ENCODE measurements at regions not wholly inside any gene's neighbourhood (a gene's known extent, or its start where the extent isn't known, plus 50 kb on each side); places are given as distances from the start of the nearest gene placed in this dataset.

GRCh38 chr14:71529848-71530247 is 402.4 kb upstream of the RGS6 start:
- no peak overlapping the region for H3K4me3 Mint-ChIP-seq

GRCh38 chr14:71532344-71532743 is 399.9 kb upstream of the RGS6 start:
- no peaks in the 10 kb centered on the region for H3K9me3 Mint-ChIP-seq
- no peak for DNase-seq
- peaks cover 26% of the 10 kb centered on the region for H3K4me1 Mint-ChIP-seq
- no peaks in the 10 kb centered on the region for H3K27me3 Mint-ChIP-seq (ENCODE audit: low read depth, poor library complexity)
- no peak overlapping the region for H3K27ac Mint-ChIP-seq
- peaks cover 21% of the 10 kb centered on the region for H3K36me3 Mint-ChIP-seq (ENCODE audit: low read depth)
- no peak for TF ChIP-seq CTCF (IDR thresholded peaks at IDR 0.05)
- H3K4me3 Mint-ChIP-seq, result no peak overlapping the region

More at GRCh38 chr14:71529848-71530247, 402.4 kb upstream of the RGS6 start:
- no peak for DNase-seq
- Mint-ChIP-seq H3K4me1 (peaks cover 26% of the 10 kb centered on the region), H3K9me3 (no peaks in the 10 kb centered on the region), H3K36me3 (ENCODE audit: low read depth) (peaks cover 21% of the 10 kb centered on the region), H3K27me3 (ENCODE audit: low read depth, poor library complexity) (no peaks in the 10 kb centered on the region), H3K27ac (no peak overlapping the region)
- TF ChIP-seq CTCF (IDR thresholded peaks at IDR 0.05), result no peak

GRCh38 chr14:71532790-71533189 is 399.4 kb upstream of the RGS6 start:
- Mint-ChIP-seq H3K4me1 (peaks cover 30% of the 10 kb centered on the region), H3K4me3 (no peak overlapping the region), H3K27ac (peak overlapping the region; percentile 68), H3K27me3 (ENCODE audit: low read depth, poor library complexity) (no peaks in the 10 kb centered on the region), H3K36me3 (ENCODE audit: low read depth) (peaks cover 21% of the 10 kb centered on the region), H3K9me3 (no peaks in the 10 kb centered on the region)
- DNase-seq, result no peak
- TF ChIP-seq CTCF (IDR thresholded peaks at IDR 0.05), result no peak

- peaks cover 33% of the 10 kb centered on the region for H3K4me1 Mint-ChIP-seq
- H3K27ac Mint-ChIP-seq, result no peak overlapping the region
- DNase-seq, result no peak
- H3K36me3 Mint-ChIP-seq (ENCODE audit: low read depth), result peaks cover 21% of the 10 kb centered on the region
- peaks cover 3% of the 10 kb centered on the region for H3K27me3 Mint-ChIP-seq (ENCODE audit: low read depth, poor library complexity)
- H3K9me3 Mint-ChIP-seq, result no peaks in the 10 kb centered on the region
- H3K4me3 Mint-ChIP-seq, result no peak overlapping the region
- no peak for TF ChIP-seq CTCF (IDR thresholded peaks at IDR 0.05)
Measured at GRCh38 chr14:71533390-71533789, 398.8 kb upstream of the RGS6 start.

GRCh38 chr14:71533800-71534199 is 398.4 kb upstream of the RGS6 start:
- peaks cover 21% of the 10 kb centered on the region for H3K36me3 Mint-ChIP-seq (ENCODE audit: low read depth)
- H3K4me3 Mint-ChIP-seq, result no peak overlapping the region
- no peak for TF ChIP-seq CTCF (IDR thresholded peaks at IDR 0.05)
- no peak for DNase-seq
- H3K4me1 Mint-ChIP-seq, result peaks cover 36% of the 10 kb centered on the region
- peaks cover 3% of the 10 kb centered on the region for H3K27me3 Mint-ChIP-seq (ENCODE audit: low read depth, poor library complexity)
- H3K27ac Mint-ChIP-seq, result no peak overlapping the region
- H3K9me3 Mint-ChIP-seq, result no peaks in the 10 kb centered on the region

- peaks cover 36% of the 10 kb centered on the region for H3K4me1 Mint-ChIP-seq
- peaks cover 18% of the 10 kb centered on the region for H3K36me3 Mint-ChIP-seq (ENCODE audit: low read depth)
- DNase-seq, result no peak
- H3K27me3 Mint-ChIP-seq (ENCODE audit: low read depth, poor library complexity), result peaks cover 3% of the 10 kb centered on the region
- no peak overlapping the region for H3K27ac Mint-ChIP-seq
- H3K9me3 Mint-ChIP-seq, result no peaks in the 10 kb centered on the region
- TF ChIP-seq CTCF (IDR thresholded peaks at IDR 0.05), result no peak
- no peak overlapping the region for H3K4me3 Mint-ChIP-seq
Measured at GRCh38 chr14:71534506-71534905, 397.7 kb upstream of the RGS6 start.
